ENCODE measurements at regions not wholly inside any gene's neighbourhood (a gene's known extent, or its start where the extent isn't known, plus 50 kb on each side); places are given as distances from the start of the nearest gene placed in this dataset.
"Not testable (repeated sequence)": the region's sequence is repeated elsewhere in the genome, so short reads cannot be mapped to it uniquely, and the experiment has no call there.

DNA sequence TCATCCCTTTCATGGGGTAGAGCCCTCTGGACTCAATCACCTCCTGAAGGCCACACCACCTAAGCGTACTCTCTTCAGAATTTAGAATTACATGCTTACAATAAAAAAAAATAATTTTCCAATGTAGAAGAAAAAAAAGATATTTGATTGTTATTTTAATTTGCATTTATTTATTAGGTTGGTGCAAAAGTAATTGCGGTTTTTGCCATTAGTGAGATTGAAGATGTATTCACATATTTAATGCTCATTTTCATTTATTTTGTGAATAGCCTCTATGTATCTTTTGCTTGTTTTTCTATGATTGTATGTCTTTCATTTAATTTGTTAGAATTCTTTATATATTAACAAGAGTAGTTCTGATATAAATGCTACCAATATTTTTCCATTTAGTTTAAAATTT is 220.5 kb downstream of the RND3 start:
- no peak for DNase-seq (ENCODE audit: low read depth)

DNA sequence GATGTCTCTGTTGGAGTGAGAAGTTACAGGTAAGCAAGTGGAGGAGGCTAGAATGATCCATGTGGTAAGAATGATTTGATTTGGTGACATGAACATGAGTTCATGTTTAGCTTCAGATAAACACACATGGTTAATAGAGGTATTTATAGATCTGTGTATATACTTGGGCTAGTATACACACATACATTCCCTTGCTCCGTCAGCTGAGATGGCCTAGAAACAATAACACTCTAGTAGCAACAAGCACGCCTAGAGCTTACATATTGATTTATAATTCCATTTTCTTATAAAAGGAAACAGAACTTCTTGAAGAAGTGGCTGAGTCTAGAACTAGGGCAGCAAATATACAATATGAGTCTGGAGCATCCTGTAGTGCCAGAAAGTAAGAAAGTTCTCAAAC is 223.0 kb downstream of the RND3 start:
- no peak for DNase-seq (ENCODE audit: low read depth)

DNA sequence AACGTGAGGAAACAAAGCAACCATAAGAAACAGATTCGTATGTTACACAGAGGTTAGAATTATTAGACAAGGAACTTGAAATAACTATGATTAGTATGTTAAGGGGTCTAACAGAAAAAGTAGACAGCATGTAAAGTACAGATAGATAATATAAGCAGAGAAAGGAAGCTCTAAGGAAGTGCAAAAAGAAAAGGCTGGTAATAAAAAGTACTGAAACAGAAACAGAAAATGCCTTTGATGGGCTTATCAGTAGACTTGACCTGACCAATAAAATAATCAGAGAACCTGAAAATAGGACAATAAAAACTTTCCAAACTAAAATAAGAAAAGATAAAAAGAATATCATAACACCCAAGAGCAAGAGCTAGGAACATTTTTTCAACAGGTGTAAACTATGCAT is 225.8 kb downstream of the RND3 start:
- no peak for DNase-seq (ENCODE audit: low read depth)

DNA sequence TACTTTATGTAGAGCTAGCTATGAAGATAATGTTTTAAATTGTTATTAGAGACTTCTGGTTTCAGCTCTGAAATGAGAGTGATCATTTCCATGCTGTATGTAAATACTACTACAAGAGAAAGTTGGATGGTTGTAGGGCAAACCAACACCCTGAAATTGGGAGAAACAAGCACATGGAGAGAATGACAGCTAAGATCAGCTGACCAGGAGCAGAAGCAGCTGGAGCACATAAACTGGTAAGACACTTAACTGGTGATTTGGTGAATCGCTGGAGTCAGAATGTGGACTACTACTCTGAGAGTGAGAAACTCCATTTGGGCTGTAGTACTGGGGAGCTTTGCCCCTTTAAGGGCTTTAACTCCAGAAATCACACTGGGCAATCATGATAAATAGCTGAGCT is 226.8 kb downstream of the RND3 start:
- DNase-seq (ENCODE audit: low read depth): no peak

DNA sequence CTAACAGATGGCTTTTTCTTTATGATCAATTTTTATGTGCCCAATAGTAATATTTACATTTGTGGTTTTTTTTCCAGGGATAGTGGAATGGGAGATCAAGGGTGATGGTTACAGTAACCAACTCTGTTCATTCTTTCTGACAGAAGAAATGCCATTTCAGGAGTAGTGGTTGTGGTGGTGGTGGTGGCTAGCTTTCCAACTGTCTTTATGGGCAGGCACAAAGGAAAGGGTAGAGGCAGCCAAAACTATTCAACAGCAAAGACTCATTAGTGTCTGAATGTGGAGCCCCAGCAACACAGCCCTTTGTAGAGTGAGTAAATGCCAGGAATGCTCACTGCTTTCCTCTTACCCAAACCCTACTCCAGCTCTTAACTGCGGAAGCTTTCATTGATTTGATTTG is 227.7 kb downstream of the RND3 start:
- no peak for DNase-seq (ENCODE audit: low read depth)

DNA sequence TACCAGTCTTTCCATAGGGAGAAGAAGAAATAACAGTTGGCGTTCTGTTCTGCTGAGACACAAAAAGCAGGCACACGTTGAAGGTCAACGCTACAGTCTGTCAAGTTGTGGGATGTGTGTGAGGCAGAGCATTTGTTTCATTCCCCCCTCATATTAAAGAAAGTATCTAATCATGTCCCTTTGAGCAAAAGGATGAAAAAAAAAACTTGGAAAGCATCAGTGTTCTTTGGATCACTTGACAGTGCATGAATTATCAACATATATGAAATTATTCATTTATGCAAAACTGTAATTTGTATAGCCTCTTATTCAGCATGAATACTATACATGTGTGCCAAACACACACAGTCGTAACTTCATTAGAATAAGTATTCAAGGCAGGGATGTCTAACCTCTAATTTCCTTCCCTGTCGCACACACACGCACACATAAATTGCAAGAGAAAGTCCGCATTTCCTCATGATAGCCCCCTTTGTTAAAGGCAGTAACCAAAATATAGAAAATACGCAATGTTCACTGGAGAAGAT is 228.6 kb downstream of the RND3 start:
- no peak for DNase-seq (ENCODE audit: low read depth)

DNA sequence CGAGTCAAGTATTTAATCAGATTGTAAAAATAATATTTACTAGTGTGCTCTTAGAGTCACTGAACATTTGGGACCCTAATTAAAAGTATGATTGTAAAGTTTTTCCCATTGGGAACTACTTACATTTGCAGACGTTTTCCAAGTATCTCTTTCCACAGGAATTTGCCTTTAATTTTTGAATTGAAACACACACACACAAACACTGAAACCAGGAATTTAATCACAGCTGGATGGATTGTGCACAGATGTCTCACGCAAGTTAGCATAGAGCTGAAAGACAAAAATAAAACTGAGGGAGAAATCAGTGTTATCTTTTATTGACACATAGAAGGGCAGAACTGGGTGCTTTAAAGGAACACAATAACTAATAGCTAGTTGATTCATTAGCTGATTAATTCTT is 230.7 kb downstream of the RND3 start:
- no peak for DNase-seq (ENCODE audit: low read depth)

DNA sequence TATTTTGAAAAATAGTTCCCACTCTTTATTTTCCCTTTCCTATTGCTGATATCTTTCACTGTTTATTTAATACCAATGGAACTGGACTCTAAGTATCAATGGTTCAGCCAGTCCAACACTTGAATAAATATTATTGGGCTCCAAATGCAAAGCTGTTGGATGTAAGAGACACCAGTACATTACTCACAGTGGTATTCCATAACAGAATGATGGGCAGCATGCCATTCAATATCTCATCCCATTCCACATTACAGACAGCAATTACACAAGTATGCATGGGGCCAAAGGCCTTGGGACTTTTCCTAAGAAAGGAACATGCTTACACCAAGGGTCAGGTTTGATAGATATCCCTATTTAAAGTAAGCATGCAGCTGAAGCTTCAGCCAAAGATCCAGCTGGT is 231.9 kb downstream of the RND3 start:
- DNase-seq (ENCODE audit: low read depth): peak; percentile 73

DNA sequence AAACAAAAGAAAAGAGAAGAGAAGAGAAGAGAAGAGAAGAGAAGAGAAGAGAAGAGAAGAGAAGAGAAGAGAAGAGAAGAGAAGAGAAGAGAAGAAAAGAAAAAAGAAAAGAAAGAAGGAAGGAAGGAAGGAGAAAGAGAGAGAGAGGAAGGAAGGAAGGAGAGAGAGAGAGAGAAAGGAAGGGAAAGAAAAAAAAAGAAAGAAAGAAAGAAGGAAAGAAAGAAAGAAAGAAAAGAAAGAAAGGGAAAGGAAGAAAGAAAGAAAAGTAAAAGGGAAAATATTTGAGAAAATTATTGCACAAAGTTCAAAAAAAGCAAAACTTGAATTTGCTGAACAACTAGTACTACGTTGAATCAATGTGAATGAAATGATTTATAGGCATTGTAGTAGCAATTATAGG is 237.7 kb downstream of the RND3 start:
- not testable (repeated sequence) for DNase-seq (ENCODE audit: low read depth)

DNA sequence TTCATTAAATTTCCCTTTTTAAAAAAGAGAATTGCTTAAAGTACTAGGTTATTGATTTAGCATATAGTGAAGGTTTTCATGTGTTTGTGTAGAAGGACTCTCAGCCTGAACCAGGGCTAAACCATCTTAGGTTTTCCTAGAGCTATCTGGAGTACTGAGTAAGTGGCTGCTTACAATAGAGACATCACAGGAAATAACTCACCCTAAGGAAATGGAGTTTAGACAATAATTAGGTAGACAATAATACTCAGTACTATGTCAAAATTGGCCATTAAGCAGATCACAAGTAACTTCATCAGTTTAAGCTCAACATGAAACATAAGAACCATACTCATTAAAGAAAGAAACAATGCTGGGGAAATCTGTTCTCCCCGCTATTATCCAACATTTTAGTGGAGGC is 240.0 kb downstream of the RND3 start:
- DNase-seq (ENCODE audit: low read depth): no peak

DNA sequence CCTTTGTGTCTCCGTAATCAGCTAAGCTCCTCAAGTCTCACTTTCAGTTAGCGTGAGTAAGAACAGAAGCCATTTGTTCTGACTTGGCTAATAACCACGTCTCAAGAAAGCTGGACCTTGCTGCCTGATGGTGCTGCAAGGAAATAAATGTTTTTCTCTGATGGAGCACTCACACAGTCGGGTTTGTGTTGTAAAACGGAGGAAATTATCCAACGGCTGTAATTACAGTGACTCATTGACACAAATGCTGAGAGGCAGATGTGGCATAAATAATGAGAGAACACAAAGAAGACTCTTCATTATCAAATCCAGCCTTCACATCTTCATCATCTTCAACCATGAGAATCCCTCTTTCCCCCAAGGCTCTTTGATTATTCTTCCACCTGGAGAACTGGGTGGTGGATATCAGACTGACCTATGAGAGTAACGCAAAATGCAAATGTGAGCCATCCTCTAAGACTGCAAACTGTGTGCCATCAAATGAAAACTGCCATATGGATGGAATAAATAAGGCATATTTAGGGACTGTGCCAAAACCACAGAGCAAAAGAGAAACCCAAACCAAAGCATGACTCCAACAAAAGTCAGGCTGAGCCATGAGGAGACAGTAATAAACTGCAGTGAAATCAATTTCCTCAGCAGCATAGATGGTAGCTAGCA is 252.6 kb downstream of the RND3 start:
- DNase-seq (ENCODE audit: low read depth): peak; percentile 94

DNA sequence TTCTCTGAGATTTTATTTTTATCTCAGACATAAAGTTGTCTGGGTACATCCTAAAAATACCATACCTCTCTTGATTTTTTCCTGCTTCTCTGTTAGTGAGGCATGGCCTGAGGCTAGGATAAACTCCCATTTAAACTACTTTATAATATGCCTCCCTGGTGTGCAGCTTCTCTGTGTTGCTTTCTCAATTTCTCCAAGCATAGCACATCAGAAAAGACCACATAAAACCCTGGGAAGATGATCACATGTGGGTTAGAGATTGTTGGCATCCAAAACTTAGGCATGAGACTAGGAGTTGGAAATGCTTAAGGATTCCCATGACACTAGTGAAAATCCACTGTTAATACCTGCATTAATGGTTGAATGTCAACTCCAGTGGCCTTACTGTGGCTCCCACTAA is 254.6 kb downstream of the RND3 start:
- DNase-seq (ENCODE audit: low read depth): no peak

DNA sequence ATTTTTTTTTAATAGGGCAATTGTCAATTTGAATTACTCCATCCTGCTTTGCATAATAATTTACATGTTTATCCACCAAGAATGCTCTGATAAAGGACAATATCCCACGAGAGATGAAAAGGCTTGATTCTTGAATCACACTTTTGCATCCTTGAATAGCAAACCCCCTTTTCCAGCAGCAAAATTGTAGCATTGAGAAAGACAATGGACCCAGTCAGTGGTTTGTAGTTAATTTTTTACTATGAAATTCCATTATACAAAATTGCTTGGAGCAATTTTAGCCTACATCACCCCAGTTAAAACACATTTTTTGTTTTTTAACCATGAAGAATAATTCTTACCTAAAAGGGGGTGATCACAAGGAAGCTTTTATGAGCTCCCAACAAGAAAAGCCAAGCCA is 255.1 kb downstream of the RND3 start:
- DNase-seq (ENCODE audit: low read depth): no peak

DNA sequence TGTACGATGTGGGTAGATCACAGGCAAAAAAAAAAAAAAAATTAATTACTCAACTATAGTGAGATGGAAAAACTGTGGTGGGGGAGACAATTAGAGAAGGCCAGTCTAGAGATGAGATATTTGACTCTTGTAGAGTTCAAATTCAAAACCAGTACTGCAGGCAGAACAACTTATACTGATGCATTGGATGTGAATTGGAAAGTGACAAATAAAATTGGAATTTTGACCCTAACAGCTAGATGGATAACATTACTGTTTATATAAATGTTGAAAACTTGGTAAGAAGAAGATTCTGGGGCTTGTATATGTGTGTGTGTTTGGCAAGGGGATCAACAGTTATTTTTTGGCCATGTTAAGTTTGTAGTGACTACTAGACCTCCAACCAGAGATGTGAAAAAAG is 256.9 kb downstream of the RND3 start:
- no peak for DNase-seq (ENCODE audit: low read depth)

DNA sequence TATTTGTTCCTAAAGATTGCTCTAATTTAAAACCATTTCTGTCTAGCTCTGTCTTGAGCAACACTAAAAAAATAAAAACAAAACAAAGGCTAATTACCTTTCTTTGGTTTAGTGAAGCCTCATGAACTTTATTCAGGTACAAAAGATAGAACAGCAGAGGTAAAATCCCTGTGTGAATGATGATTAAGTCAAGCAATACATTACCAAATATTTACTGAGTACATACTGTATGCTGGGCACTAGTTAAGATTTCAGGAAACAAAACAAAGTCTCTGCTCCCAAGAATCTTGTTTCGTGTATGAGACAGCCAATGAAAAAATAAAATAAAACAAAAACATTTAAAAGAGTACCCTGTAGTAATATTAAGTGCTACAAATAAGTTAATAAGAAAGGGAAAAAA is 257.5 kb downstream of the RND3 start:
- no peak for DNase-seq (ENCODE audit: low read depth)

DNA sequence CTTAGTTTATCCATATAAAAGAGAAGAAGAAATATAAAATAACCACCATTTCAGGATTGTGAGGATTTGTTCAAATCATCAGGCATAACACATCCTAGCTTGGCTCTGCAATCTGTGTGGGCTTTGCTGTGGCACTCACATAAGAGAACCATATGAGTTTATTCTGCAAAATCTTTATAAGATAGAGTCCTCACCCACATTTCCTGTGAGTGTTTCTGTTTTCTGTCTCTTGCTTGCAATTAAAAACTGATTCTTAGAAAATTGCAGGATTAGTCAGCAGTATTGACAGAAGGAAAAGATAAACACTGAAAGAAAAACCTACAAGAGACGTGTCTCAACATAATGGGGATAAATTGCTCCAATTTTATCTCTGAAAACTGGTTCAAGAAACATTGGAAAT is 258.5 kb downstream of the RND3 start:
- no peak for DNase-seq (ENCODE audit: low read depth)

DNA sequence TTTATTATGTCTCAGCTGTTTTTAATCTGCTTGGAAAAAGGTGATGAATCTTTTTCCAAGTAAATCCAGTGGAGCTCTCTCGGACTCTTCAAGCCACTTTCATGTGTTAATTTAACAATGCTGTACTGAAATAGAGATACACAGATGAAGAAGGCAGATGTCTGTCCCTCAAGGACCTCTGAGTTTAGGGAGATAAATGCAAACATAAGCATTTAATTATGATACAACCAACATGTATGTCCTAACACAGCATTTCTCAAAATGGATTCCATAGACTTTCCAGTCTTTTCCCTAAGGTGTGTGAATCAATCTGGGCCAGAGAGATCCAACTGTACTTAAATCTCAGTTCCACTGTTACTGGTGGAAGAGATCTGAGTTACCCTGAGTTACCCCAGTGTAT is 262.4 kb downstream of the RND3 start:
- no peak for DNase-seq (ENCODE audit: low read depth)

DNA sequence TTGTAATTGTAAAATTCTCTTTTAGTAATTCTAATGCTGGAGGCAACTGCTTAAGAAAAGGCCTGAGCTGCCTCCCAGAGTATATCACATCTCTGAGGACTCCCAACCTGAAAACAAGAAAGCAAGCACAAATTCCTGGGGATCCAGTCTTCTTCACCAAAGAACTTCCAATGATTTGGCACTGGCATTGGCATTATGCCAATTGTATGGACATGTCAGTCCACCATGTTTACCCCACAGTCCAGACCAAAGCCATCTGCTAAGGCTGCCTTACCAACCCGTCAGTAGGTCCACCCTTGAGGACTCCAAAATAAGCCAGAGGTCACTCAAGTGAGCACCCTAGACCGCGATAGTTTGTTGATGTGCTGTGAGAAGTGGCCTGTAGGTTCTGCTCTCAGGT is 263.1 kb downstream of the RND3 start:
- DNase-seq (ENCODE audit: low read depth): no peak

DNA sequence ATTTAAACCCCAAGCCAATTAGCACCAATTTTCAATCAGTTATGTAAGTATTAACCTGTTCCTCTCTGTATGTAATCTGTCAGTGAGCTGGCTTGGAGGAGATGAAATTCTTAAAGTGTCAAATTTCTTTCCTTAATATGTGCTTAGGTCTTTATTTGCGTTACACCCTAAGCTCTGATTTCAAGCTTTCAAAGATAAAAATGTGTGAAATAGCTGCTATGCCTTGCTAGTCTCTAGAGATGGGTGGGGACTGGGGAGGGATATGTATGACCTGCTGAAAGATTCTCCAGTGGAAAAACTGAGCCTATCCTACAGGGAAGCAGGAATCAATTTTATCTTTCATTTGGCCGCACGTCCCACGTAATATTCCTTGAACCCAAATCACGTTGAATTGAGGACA is 264.5 kb downstream of the RND3 start:
- DNase-seq (ENCODE audit: low read depth): no peak

DNA sequence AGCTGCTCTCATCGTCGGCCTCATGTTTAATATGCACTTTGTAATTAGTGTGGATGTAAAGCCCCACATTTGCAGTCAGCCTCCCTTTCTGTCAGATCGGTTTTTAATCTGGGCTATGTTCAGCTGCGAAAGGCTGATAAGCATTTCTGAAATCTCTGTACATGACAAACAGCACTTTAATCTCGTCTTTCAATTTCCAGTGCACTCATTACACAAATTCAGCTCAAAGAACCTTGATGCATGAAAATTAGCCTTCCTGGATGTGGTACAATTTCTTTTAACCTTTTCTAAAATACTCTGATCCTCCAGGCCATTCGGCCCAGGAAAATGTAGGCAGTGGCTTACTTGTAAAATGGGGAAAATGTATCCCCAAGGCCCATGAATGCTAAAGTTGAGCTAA is 265.1 kb downstream of the RND3 start:
- no peak for DNase-seq (ENCODE audit: low read depth)

DNA sequence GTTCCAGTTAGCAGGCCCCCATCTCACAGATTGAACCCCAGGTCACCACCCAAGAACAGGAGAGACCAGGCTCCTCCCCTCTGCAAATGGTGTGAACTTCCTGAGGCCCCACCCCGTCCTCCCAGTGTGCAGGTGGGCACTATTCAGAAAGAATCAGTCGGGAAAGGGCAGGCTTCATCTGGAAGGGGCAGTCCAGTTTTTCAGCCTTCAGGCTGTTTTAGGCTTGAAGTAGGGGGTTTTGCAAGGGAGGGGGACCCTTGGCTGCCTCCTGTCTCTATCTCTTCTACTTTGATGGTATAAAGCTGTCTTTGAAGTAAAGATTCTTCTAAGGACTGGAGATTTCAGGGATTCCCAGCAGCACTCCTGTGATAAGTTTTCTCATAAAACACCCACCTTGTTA is 267.6 kb downstream of the RND3 start:
- DNase-seq (ENCODE audit: low read depth): no peak

DNA sequence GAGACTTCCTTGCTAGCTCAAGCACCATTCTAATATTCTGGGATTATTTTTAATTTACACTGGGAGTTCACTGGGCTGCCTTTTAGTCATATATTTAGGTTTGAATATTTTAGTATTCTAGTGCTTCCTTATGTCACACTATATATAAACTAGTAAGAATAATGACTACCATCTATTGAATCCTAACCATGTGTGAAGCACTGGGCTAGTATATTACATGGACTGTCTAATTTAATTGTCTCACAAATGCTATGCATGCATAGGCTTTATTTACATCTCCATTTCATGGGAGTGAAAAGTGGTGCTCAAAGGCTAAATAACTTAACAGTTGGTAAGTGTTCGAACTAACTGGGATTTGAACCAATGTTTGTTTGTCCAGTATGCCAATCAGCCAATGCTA is 272.4 kb downstream of the RND3 start:
- DNase-seq (ENCODE audit: low read depth): no peak

DNA sequence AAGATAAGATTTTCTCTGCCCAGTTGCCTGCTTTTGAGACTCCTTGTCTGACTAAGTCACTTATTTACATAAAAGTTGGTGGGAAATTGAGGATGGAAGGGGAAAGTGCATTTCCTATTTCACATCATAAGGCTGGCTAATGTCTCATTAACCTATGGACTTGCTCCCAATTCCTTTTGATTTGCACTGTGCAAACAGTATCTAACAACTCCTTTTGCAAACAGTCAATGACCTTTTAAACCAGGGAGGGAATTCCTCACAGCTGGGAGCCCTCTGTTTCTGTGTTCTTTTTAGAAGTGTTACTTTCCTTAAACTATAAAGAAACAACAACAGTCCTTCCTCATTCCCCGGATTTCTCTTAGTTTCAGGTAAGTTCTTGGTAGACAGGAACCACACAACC is 272.8 kb downstream of the RND3 start:
- DNase-seq (ENCODE audit: low read depth): no peak

DNA sequence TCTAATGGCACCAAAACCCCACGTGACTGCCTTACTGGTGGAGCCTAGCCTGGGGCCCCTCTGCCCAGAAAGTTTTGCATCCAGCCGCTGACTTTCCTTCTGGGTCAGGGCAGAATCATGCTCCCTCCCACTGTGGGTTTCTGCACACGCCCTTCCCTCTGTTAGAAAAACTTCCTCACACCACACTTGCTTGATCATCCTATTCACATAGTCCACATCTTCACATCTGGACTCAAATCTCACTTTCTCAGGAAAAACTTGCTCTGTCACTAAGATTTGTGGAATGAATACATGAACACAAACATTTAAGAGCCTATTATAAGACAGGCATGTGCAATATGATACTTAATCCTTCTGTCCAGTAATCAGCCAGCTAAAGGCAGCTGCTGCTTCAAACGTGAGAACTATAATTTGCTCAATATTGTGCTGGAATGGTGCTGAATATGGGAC is 274.7 kb downstream of the RND3 start:
- DNase-seq (ENCODE audit: low read depth): peak; percentile 71

Data from GM04503 (cell line).